ENCODE measurements at regions not wholly inside any gene's neighbourhood (a gene's known extent, or its start where the extent isn't known, plus 50 kb on each side); places are given as distances from the start of the nearest gene placed in this dataset.
A peak's percentile ranks its signal among the peaks of the same experiment; 100 is the strongest.

DNA sequence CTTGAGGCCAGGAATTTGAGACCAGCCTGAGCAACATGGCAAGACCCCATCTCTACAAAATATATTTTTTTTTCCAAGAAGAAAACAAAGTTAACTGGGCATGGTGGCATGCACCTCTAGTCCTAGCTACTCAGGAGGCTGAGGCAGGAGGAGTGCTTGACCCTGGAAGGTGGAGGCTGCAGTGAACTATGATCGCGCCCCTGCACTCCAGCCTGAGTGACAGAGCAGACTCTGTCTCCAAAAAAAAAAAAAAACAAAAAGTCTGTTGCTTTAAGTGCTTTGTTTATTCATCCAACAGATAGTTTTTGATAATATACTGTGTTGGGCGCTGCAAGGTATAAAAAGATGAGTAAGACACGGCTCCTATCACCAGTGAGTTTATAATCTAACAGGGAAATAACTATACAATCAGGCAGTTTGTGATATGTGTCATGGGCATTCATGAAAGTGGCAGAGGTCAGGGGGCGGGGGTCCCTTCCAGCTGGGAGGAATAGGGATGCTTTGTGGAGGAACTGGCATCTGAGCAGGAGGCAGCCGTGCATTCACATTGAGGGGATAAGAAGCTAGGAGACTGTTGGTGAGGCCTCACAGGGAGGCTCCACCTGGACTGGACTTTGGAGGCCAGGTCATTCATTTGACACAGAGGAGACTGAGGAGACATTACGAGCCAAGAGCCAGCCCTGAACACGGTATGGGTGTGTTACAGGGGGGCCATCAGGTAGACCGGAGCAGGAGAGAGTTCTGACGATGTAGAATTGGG lies 67.3 kb upstream of the ERRFI1 start:
- Histone ChIP-seq H3K4me1 (replicated peaks; ENCODE audit: insufficient read depth) (peaks cover 81% of the 10 kb centered on the region), H3K9me2 (ENCODE audit: insufficient read depth) (no peaks in the 10 kb centered on the region), H3K9me3 (ENCODE audit: insufficient read depth, low read depth) (no peaks in the 10 kb centered on the region), H3K79me2 (ENCODE audit: low read depth) (no peaks in the 10 kb centered on the region), H4K20me1 (ENCODE audit: insufficient read depth) (no peaks in the 10 kb centered on the region), H3K27ac (no peak overlapping the region), H3K27me3 (ENCODE audit: insufficient read depth, low read depth) (no peaks in the 10 kb centered on the region), H2AFZ (no peak overlapping the region), H3F3A (ENCODE audit: insufficient read depth, low read depth) (peaks cover 55% of the 10 kb centered on the region), H3K4me2 (no peak overlapping the region), H3K4me3 (no peak overlapping the region), H3K36me3 (ENCODE audit: low read depth) (no peaks in the 10 kb centered on the region)
- POLR2A ChIA-PET (ENCODE audit: unreplicated experiment): no interaction called here
- TF ChIP-seq CTCF (conservative IDR thresholded peaks at IDR 0.05): no peak
- TF ChIP-seq EZH2 (IDR thresholded peaks at IDR 0.05; ENCODE audit: low read depth): no peak
- no peak for DNase-seq
- CTCF ChIA-PET: no interaction called here
- intact Hi-C loops (cut with micrococcal nuclease; ENCODE audit: unreplicated experiment): no loop called here
- BruUV-seq (replicated peaks): no TSS peak

- no peaks in the 10 kb centered on the region for H3K9me2 ChIP-seq (ENCODE audit: insufficient read depth)
- no peak for TF ChIP-seq CTCF (conservative IDR thresholded peaks at IDR 0.05)
- no peak for TF ChIP-seq EZH2 (IDR thresholded peaks at IDR 0.05; ENCODE audit: low read depth)
- H3K4me1 ChIP-seq (replicated peaks; ENCODE audit: insufficient read depth): peaks cover 73% of the 10 kb centered on the region
- H3K4me2 ChIP-seq: no peak overlapping the region
- no peak for DNase-seq
- peaks cover 49% of the 10 kb centered on the region for H3F3A ChIP-seq (ENCODE audit: insufficient read depth, low read depth)
- ChIA-PET CTCF (no interaction called here), POLR2A (ENCODE audit: unreplicated experiment) (no interaction called here)
- H3K27ac ChIP-seq: no peak overlapping the region
- H3K79me2 ChIP-seq (ENCODE audit: low read depth): no peaks in the 10 kb centered on the region
- H3K9me3 ChIP-seq (ENCODE audit: insufficient read depth, low read depth): no peaks in the 10 kb centered on the region
- intact Hi-C loops (cut with micrococcal nuclease; ENCODE audit: unreplicated experiment): no loop called here
- H3K27me3 ChIP-seq (ENCODE audit: insufficient read depth, low read depth): no peaks in the 10 kb centered on the region
- no peak overlapping the region for H3K4me3 ChIP-seq
- H2AFZ ChIP-seq: no peak overlapping the region
- no peaks in the 10 kb centered on the region for H4K20me1 ChIP-seq (ENCODE audit: insufficient read depth)
- no TSS peak for BruUV-seq (replicated peaks)
- no peaks in the 10 kb centered on the region for H3K36me3 ChIP-seq (ENCODE audit: low read depth)
Observed at GRCh38 chr1:8092657-8093056, 66.5 kb upstream of the ERRFI1 start.

DNA sequence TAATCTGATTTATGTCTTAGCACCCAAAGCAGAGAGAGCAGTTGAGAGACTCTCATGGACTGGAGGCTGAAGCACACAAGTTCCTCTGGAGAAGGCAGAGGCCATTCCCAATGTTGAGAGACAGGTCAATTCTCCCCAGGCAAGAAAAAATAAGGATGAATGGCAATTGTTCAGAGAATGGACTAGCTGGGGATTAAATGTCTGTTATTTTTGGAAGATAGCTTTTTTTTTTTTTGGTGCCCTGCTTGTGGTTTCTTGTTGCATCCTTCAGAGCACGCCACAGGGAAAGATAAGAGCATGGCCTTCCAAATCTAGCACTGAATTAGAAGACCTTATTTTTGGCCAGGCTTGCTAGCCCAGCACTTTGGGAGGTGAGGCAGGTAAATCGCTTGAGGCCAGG lies 65.6 kb upstream of the ERRFI1 start:
- Histone ChIP-seq H3K27me3 (ENCODE audit: insufficient read depth, low read depth) (no peaks in the 10 kb centered on the region), H3F3A (ENCODE audit: insufficient read depth, low read depth) (peaks cover 42% of the 10 kb centered on the region), H3K79me2 (ENCODE audit: low read depth) (no peaks in the 10 kb centered on the region), H3K4me2 (0 out of 2 replicates have a peak overlapping the region, but pooled peaks have one; percentile 4), H3K9me2 (ENCODE audit: insufficient read depth) (no peaks in the 10 kb centered on the region), H3K27ac (peak overlapping the region; percentile 96), H2AFZ (no peak overlapping the region), H3K36me3 (ENCODE audit: low read depth) (no peaks in the 10 kb centered on the region), H3K9me3 (ENCODE audit: insufficient read depth, low read depth) (no peaks in the 10 kb centered on the region), H3K4me3 (no peak overlapping the region), H3K4me1 (replicated peaks; ENCODE audit: insufficient read depth) (peaks cover 66% of the 10 kb centered on the region), H4K20me1 (ENCODE audit: insufficient read depth) (no peaks in the 10 kb centered on the region)
- no TSS peak for BruUV-seq (replicated peaks)
- intact Hi-C loops (cut with micrococcal nuclease; ENCODE audit: unreplicated experiment): no loop called here
- CTCF ChIA-PET: no interaction called here
- POLR2A ChIA-PET (ENCODE audit: unreplicated experiment): no interaction called here
- DNase-seq: no peak
- TF ChIP-seq EZH2 (IDR thresholded peaks at IDR 0.05; ENCODE audit: low read depth) (no peak), CTCF (conservative IDR thresholded peaks at IDR 0.05) (no peak)

All from PC-9 (cell line).